NCI-H748 (cell line): ENCODE measurements at regions not wholly inside any gene's neighbourhood (a gene's known extent, or its start where the extent isn't known, plus 50 kb on each side); places are given as distances from the start of the nearest gene placed in this dataset.
A peak's percentile ranks its signal among the peaks of the same experiment; 100 is the strongest.
"Not testable (repeated sequence)": the region's sequence is repeated elsewhere in the genome, so short reads cannot be mapped to it uniquely, and the experiment has no call there.

Source experiments
- DNase-seq: peaks from one replicate; lab custom pipeline; 2025; ENCODE audit not compliant: unreplicated experiment; lab: John Stamatoyannopoulos, UW

DNA sequence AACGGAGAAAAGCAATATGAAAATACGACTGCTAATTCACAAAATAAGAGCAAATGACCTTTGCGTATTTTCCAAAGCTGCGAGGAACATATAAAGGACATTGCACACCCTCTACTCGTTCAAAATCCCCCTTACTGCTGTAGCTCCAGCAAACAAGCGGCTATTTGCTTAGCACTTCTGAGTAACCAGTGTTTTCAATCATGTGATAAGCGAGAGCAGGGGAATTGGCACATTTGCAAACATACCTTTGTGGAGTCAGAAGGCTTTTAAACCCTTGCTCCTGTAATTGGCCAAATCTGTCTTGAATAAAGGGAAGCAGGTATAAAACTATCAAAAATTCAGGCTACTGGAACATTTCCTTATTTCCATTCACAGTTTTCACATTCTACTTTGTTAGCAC lies 610.2 kb downstream of the UBE2NL start:
- peak; percentile 81 for DNase-seq

DNA sequence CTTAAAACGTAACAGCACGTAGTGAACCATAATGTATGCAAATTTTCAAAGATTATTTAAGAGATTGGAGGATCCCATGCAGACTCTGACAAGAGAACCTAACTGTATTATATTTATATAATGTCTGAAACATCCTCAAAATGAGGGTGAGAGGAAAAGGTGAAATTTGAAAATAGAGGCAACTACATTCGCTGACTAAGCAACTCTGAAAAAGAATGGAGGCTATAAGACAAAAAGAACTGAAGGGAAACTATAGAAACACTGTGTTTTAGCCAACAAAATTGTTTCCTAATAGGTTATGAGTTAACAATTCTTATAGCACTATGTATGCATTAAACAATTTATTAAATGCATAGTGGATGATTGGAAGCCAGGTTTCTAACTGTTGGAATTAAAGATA lies 648.0 kb downstream of the UBE2NL start:
- no peak for DNase-seq

DNA sequence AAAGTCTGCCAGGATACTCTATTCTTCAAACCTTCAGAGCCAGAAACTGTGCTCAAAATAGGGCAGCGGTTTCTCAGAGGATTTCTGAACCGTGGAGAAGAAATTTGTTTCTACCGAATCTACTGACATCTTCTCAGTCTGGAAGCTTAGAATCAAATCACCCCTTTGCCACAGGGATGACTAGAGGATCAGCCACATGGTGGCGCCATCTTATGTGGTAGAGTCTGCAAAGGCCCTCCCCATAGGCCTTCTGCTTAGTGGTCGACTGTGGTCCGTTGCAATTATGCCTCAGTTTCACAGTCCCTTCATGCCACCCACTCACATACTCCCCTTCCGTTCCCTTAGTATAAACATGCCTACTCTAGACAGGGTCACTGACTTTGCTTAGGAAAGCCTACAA lies 680.7 kb upstream of the SPANXN1 start:
- DNase-seq: peak; percentile 33

DNA sequence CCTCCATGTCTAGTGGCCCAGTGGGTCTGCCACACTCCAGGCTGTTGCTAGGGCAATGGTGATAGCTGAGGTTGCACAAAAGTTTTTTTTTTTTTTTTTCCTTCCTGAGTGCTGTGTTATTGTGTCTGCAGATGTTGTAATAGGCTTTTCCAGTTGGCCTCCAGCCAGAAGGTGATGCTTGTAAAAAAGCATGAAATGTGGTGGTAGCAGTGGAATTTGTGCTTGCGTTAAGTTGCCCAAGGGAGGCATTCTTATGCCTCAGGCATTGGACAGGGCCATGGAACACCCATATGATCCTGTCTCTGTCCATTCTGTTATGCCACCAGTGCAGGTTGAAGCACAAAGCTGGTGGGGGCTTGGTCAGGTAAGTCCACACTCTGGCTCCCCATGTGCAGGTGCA lies 660.5 kb upstream of the SPANXN1 start:
- peak; percentile 64 for DNase-seq

DNA sequence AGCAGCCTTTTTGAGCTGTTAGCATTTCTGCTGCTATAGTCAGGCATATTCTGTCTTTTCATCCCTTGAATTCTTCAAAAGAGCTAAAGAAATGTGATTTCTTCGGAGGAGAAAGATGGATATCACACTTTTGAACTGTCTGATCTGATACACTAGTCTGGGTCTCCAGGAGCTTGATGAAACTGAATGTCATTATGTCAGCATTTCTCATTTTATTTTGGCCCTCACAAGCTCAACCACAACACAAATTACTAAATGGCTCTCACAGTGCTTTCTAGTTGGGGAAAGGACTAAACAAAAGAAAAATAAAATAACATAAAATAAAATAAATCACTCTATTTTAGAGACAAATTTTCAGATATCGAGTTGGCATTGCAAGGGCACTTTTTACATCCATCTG lies 655.3 kb upstream of the SPANXN1 start:
- DNase-seq: no peak

DNA sequence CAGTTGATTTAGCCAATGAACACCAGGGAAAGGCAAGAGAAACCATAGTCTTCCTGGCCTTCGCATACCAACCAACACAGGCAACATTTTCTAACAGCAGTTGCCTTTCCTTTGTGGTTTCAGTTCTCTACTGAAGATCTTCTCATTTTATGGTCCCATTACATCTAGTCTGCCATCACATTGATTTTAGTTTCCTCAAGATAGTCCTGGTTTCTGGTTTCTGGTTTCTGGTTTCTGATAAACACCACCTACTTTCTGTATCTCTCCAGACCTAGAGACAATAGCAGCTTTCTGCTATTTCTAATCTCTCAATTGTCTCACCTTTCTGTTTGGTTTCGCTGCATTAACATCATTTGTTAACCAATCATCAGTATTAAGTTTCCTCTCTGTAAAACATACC lies 646.3 kb upstream of the SPANXN1 start:
- no peak for DNase-seq

DNA sequence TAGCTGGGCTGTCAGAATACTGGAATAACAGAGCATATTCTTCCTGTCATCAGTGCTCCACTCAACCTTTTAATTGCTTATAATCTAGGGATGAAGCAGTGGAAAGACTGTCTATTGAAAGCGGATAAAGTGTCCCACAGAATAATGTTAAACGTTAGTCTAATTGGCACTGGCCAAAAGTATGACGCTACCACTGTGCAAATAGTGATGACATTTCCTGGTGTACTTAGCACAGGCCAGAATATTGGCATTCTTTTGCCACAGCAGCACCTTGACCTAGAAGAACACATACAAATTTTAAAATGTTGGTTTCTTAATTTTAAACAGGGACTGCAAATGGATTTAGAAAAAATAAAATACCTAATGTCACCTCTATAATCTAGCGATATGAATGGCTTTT lies 635.2 kb upstream of the SPANXN1 start:
- DNase-seq: peak; percentile 76

DNA sequence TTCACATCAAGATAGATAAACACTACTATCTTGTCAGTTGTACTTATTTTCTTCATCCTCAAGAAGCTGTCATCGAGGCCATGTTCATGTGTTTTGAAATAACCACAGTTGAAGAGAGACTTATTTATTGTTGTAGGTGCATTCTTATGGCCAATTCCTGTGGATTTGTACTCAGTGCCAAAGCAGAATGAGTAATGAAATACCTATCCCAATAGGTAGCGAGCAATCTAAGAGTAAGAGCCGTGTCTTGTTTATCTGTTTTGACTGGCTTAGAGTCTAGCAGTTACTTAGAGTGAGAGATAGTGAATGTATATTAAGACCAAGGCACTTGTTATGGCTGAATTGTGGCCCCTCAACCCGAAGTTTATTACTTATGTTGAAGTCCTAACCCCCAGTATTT lies 631.0 kb upstream of the SPANXN1 start:
- DNase-seq: no peak

DNA sequence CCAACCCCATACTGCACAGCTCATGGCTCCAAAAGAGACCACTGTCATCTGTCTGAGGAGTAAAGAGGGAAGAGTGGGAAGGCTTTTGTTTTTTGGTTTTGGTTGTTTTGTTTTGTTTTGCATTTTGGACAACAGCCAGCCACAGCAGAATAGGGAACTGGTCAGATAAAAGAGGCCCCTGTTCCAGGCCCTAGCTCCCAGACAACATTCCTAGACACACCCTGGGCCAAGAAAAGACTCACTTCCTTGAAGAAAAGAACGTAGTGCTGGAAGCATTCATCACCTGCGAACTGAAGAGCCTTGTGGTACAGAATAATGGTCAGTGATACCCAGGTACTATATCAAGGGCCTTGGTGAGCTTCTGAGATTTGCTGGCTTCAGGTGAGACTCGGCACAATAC lies 619.4 kb upstream of the SPANXN1 start:
- DNase-seq: no peak

DNA sequence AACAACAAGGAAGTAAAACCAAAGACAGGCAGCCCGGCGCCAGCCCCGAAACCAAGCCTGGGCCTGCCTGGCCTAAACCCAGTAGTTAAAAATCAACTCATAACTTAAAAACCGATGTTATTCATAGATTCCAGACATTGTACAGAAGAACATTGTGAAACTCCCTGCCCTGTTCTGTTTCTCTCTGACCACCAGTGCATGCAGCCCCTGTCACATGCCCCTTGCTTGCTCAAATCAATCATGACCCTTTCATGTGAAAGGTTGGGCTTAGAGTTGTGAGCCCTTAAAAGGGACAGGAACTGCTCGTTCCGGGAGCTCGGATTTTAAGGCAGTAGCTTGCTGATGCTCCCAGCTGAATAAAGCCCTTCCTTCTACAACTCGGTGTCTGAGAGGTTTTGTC lies 612.9 kb upstream of the SPANXN1 start:
- DNase-seq: not testable (repeated sequence)

DNA sequence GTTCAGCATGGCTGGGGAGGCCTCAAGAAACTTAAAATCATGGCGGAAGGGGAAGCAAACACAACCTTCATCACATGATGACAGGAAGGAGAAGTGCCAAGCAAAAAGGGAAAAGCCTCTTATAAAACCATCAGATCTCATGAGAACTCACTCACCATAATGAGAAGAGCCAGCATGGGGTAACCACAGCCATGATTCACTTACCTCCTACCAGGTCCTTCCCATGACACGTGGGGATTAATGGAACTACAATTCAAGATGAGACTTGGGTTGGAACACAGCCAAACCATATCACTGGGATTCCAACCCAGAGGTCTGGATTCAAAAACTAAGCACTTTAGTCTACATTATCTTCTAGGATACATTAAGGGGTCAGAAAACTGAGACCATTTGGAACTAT lies 609.6 kb upstream of the SPANXN1 start:
- no peak for DNase-seq

DNA sequence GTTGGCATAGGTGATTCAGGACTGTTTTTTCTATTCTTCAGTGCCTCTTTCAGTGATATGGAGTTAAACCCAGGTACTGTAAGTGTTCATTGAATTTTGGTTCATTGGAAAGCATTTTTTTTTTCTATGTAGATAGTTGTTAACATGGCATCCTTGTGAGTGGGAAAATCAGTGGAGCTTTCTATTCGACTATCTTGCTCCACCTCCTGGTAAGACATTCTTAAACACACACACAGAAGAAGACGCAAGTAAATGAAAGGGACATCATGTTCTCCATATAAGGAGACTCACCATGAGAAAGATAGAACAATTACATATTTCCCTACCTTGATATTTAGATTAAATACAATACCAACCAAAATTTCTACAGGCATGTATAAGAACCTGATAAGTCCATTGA lies 598.5 kb upstream of the SPANXN1 start:
- DNase-seq: peak; percentile 0

DNA sequence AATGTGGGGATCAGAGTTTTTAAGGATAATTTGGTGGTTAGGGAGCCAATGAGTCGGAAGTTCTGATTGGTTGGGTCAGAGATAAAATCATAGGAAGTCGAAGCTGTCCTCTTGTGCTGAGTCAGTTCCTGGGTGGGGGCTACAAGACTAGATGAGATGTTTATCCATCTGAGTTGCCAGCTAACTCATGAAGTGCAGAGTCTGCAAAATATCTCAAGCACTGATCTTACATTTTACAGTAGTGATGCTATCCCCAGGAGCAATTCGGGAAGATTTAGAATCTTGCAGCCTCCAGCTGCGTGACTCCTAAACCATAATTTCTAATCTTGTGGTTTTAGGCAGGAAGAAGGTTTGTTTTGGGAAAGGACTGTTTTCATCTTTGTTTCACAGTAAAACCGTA lies 565.8 kb upstream of the SPANXN1 start:
- DNase-seq: no peak

DNA sequence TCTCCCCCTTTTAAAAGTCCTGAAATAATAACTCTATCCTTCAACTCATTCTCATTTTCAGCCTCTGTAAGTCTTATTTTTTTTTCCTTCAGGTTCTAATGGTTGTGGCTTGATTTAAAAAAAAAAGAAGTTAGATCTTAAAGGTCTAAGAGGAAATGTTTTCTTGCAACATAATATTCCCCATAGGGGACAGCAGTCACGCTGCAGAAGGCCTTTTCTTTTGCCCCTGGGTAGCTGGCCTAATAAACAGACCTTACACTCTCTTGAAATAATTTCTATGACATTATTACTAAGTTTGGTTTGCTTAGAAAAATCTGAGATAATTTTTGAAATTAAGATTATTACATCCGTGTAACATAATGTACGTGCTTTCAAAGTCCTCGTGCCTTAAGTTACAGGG lies 564.1 kb upstream of the SPANXN1 start:
- no peak for DNase-seq

DNA sequence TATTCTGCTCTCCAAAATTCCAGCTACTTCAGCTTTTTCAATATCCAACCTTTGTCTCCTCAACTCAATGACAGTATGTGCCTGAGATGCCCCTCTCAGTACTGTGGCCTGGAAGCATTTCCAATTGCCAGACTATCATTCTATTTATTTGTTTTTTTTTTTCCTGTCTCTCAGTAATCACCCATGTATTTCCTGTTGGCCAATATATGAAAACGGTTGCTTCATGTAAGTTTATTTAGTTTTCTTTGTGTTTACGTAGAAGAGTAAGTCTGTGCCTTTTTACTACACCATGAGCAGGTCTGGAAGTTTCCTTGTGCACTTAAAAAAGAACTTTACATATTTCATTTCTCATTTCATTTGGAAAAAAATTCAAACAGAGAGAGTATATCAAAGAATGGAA lies 537.5 kb upstream of the SPANXN1 start:
- DNase-seq: no peak

DNA sequence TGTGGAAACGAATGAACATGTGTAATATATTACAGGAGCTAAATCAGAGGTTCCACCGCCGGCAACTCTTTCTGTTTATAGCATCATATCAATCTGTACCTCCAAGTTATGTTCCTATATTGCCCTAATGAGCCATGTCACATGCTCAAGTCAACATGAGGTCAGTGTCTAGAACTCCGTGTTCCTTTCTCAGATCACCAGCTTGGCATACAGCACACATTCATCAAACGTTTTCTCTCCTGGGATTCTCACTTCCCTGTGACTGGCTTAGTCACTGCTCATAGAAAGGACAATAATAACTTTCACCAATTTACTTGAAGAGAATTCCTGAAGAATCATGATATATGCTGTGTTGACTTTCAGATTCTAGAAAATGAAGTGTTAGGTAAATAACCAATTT lies 532.0 kb upstream of the SPANXN1 start:
- no peak for DNase-seq

DNA sequence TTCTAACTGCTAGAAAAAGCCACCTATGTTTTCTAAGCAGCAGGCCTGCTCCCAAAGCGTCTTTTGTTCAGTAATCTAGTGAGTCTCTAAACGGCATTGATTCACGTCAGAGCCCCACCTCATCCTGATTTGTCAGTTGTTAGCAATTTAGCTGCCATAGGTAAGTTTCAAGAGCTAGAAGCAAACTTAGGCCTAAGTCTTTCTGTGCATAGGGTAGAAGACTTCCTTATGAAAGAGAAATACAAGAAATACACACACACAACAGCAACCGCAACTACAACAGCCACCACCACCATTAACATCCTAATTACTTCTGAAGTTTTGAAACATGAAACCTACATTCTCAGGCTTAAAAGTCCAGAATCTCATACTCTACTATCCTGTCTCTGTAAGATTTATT lies 531.1 kb upstream of the SPANXN1 start:
- DNase-seq: no peak

DNA sequence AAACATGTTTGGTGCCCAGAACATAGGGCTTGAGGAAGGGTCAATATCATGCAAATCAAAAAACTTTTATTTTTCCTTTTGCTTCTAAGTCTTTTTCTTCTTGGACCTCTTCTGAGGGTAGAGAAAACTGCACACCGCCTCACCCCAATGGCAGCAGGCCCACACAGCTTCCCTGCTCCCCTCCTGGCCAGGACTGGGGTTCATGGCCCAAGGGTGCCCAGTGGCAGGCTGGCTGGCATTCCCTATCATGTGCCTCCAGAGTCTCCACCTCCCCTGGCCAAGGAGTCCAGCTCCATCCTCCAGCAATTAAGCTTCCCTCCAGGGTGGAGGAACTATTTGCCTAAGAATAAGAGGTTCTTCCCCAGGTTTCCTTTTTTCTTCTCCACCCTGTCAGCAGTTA lies 529.6 kb upstream of the SPANXN1 start:
- no peak for DNase-seq

DNA sequence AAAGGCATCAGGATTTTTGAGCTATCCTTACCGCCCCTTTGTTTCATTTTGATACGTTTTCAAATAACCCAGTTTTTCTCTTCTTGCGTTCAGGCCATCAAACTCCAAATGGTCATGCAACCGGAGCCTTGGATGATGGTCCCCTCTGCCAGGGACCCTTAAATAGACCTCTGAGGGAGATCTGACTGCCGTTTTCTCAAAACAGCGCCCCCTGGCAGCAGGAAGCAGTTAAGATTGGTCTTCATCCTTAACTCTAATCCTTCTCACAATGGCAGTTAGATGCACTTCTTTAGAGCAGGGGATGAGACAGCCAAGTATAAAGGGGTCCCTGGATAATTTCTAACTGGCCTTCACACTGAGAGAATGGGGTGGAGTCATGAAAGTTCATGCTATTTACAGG lies 525.0 kb upstream of the SPANXN1 start:
- DNase-seq: peak; percentile 42

DNA sequence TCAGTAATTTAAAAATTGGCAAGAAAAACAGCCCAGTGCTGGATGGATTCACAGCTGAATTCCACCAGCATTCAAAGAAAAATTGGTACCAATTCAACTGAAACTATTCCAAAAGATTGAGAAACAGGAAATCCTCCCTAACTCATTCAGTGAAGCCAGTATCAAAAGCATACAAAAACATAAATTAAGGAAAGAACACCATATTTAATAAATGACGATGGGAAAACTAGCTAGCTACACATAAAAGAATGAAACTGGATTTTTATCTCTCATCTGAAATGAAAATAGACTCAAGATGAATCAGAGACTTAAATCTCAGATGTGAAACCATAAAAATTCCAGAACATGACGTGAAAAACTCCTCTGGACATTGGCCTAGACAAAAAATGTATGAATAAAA lies 516.8 kb upstream of the SPANXN1 start:
- DNase-seq: no peak

DNA sequence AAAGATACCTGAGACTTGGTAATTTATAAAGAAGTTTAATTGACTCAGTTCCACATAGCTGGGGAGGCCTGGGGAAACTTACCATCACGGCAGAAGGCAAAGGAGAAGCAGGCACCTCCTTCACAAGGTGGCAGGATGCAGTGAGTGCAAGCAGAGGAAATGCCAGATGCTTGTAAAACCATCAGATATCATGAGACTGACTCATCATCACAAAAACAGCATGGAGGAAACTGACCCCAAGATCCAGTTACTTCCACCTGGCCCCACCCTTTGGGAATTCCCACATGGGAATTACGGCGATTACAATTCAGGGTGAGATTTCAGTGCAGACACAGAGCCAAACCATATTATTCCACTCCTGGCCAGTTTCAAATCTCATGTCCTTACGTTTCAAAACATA lies 514.7 kb upstream of the SPANXN1 start:
- DNase-seq: no peak

DNA sequence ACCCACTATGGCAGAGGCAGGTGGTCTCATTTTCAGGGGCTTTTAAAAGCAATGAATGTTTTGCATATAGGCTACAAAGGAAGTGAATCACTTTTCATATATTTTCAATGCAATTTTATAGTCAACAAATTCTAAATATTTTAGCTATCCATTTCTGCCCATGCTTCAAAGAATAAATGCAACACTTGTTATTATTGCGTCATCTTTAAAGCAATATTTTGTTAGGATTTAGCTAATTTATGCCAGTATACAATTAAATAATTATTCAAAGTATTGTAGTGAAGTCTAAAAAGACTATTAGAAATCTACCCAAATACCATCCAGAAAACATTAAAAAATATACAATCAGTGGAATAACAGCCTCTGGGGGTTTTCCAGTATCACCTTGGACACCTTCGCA lies 509.1 kb upstream of the SPANXN1 start:
- DNase-seq: no peak

DNA sequence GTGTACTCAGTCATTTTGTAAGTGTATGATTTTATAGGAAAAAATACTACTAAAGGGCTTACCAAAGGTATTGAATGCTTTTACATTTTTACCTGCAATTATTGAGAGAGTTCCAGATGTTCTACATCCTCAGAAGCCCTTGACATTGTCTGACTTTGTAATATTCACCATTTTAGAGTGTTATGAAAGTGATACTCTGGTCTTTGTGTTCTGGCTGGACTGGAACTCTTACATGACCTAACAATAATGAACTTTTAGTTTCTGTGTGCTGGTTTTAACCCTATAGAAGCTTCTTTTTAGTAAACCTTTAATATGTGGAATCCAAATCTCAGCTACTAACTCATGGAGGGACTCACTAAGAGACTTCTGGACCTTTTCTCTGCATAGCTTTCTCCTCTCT lies 478.8 kb upstream of the SPANXN1 start:
- DNase-seq: no peak

DNA sequence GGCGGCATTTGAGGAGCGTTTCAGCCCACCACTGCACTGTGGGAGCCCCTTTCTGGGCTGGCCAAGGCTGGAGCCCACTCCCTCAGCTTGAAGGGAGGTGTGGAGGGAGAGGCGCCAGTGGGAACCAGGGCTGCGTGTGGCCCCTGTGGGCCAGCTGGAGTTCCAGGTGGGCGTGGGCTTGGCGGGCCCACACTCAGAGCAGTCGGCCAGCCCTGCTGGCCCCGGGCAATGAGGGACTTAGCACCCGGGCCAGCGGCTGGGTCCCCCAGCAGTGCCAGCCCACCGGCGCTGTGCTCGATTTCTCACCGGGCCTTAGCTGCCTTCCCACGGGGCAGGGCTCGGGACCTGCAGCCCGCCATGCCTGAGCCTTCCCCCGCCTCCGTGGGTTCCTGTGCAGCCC lies 463.8 kb upstream of the SPANXN1 start:
- DNase-seq: not testable (repeated sequence)
